ENCODE measurements at regions not wholly inside any gene's neighbourhood (a gene's known extent, or its start where the extent isn't known, plus 50 kb on each side); places are given as distances from the start of the nearest gene placed in this dataset.

GRCh38 chr18:28804512-28805202, 627.7 kb upstream of the CDH2 start:
- no peak for TF ChIP-seq CTCF (IDR thresholded peaks at IDR 0.05)
- no peak overlapping the region for H3K27ac ChIP-seq

- no peak overlapping the region for H3K27ac ChIP-seq
- TF ChIP-seq CTCF (IDR thresholded peaks at IDR 0.05) (no peak), ZFX (IDR thresholded peaks at IDR 0.05; ENCODE audit: borderline replicate concordance) (no peak)
Observed at GRCh38 chr18:28802546-28802945, 625.6 kb upstream of the CDH2 start.

GRCh38 chr18:28801876-28802275, 624.9 kb upstream of the CDH2 start:
- TF ChIP-seq ZFX (IDR thresholded peaks at IDR 0.05; ENCODE audit: borderline replicate concordance) (no peak), CTCF (IDR thresholded peaks at IDR 0.05) (no peak)
- H3K27ac ChIP-seq: no peak overlapping the region

- H3K27ac ChIP-seq: no peak overlapping the region
- no peak for TF ChIP-seq CTCF (IDR thresholded peaks at IDR 0.05)
- TF ChIP-seq ZFX (IDR thresholded peaks at IDR 0.05; ENCODE audit: borderline replicate concordance): no peak
Observed at GRCh38 chr18:28794459-28795245, 617.7 kb upstream of the CDH2 start.

- H3K27ac ChIP-seq: no peak overlapping the region
- TF ChIP-seq ZFX (IDR thresholded peaks at IDR 0.05; ENCODE audit: borderline replicate concordance): no peak
- no peak for TF ChIP-seq CTCF (IDR thresholded peaks at IDR 0.05)
Observed at GRCh38 chr18:28793901-28794300, 617.0 kb upstream of the CDH2 start.

GRCh38 chr18:28792404-28793086, 615.6 kb upstream of the CDH2 start:
- no peak for TF ChIP-seq ZFX (IDR thresholded peaks at IDR 0.05; ENCODE audit: borderline replicate concordance)
- no peak for TF ChIP-seq CTCF (IDR thresholded peaks at IDR 0.05)

GRCh38 chr18:28791101-28791500, 614.2 kb upstream of the CDH2 start:
- no peak overlapping the region for H3K27ac ChIP-seq
- TF ChIP-seq CTCF (IDR thresholded peaks at IDR 0.05) (no peak), ZFX (IDR thresholded peaks at IDR 0.05; ENCODE audit: borderline replicate concordance) (no peak)

More at GRCh38 chr18:28792404-28793086, 615.6 kb upstream of the CDH2 start:
- no peak overlapping the region for H3K27ac ChIP-seq
